ENCODE measurements at regions not wholly inside any gene's neighbourhood (a gene's known extent, or its start where the extent isn't known, plus 50 kb on each side); places are given as distances from the start of the nearest gene placed in this dataset.

DNA sequence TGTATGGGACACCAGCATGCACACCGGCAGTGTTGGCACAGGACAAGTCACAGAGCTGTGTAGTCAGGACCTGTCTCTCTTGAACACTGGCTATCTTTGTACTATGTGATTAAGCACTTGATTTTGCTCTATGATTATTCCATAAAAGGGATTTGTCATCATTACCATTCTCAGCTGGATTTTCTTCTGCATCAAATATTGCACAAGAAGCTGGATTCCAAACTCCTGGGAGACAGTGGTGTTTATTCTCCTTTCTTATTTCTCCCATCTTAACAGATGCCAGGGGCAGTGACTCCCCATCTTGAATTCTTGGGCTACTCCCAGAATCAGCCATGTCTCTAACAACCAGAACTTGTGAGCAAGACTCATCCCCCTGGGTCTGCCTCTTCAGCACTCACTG is 62.5 kb upstream of the GNAZ start:
- 88% methylated on average over 1 of the region's 1 CpG for WGBS (ENCODE audit: insufficient coverage)
- Histone ChIP-seq H3K36me3 (replicated peaks in 1 of 2; ENCODE audit: control extremely low read depth in 1 of 2, control insufficient read depth in 1 of 2, extremely low read depth in 1 of 2, insufficient read depth in 2 of 2, low read length in 1 of 2) (no peaks in the 10 kb centered on the region), H2AFZ (ENCODE audit: insufficient read depth, low read depth, low read length, poor library complexity, severe bottlenecking) (no peak overlapping the region), H3K27me3 (replicated peaks in 1 of 4; ENCODE audit: control extremely low read depth in 1 of 4, control insufficient read depth in 3 of 4, insufficient read depth in 4 of 4, low read length in 3 of 4) (no peaks in the 10 kb centered on the region), H4K20me1 (ENCODE audit: control insufficient read depth, insufficient read depth, low read length, poor library complexity, severe bottlenecking) (no peaks in the 10 kb centered on the region), H3K9me3 (ENCODE audit: control extremely low read depth in 1 of 3, control insufficient read depth in 2 of 3, insufficient read depth in 1 of 3, low read length in 2 of 3) (peaks cover 0 to 3% (median 0%) of the 10 kb centered on the region in 3 donors), H3K27ac (ENCODE audit: low read length in 2 of 2) (no peak overlapping the region), H3K4me2 (replicated peaks; ENCODE audit: low read depth, low read length, poor library complexity, severe bottlenecking) (no peak overlapping the region), H3K4me3 (ENCODE audit: control extremely low read depth in 1 of 5, extremely low read depth in 1 of 5, insufficient read depth in 1 of 5, low read depth in 2 of 5, low read length in 4 of 5) (no peak overlapping the region), H3K4me1 (ENCODE audit: control insufficient read depth in 2 of 2, insufficient read depth in 2 of 2, low read length in 2 of 2) (no peaks in the 10 kb centered on the region), H3K79me2 (ENCODE audit: control insufficient read depth, insufficient read depth, low read length) (no peaks in the 10 kb centered on the region), H3K9ac (ENCODE audit: low read length) (no peak overlapping the region)
- CTCF ChIA-PET = no interaction called here
- Mint-ChIP-seq H3K27ac (no peak overlapping the region), H3K9me3 (ENCODE audit: insufficient read depth) (no peaks in the 10 kb centered on the region), H3K27me3 (no peaks in the 10 kb centered on the region), H3K4me1 (no peaks in the 10 kb centered on the region), H3K4me3 (no peak overlapping the region)
- ATAC-seq (ENCODE audit: low read depth) = no peak
- TF ChIP-seq EZH2 (IDR thresholded peaks at IDR 0.05; ENCODE audit: borderline replicate concordance, insufficient read depth, low read depth, low read length, poor library complexity, severe bottlenecking) = no peak
- TF ChIP-seq CTCF (IDR thresholded peaks at IDR 0.05) = no peak
- POLR2A ChIA-PET = no interaction called here
- intact Hi-C loops (cut with micrococcal nuclease) = no loop called here
- no peak for DNase-seq

- H3K4me3 ChIP-seq (ENCODE audit: control extremely low read depth in 1 of 5, extremely low read depth in 1 of 5, insufficient read depth in 1 of 5, low read depth in 2 of 5, low read length in 4 of 5) = no peak overlapping the region
- intact Hi-C loops (cut with micrococcal nuclease) = no loop called here
- H3K4me1 ChIP-seq (ENCODE audit: control insufficient read depth in 2 of 2, insufficient read depth in 2 of 2, low read length in 2 of 2) = no peaks in the 10 kb centered on the region
- Mint-ChIP-seq H3K4me3 (no peak overlapping the region), H3K27ac (no peak overlapping the region), H3K27me3 (no peaks in the 10 kb centered on the region), H3K4me1 (no peaks in the 10 kb centered on the region), H3K9me3 (ENCODE audit: insufficient read depth) (no peaks in the 10 kb centered on the region)
- ATAC-seq (ENCODE audit: low read depth) = no peak
- CTCF ChIA-PET = no interaction called here
- H3K27ac ChIP-seq (ENCODE audit: low read length in 2 of 2) = no peak overlapping the region
- H4K20me1 ChIP-seq (ENCODE audit: control insufficient read depth, insufficient read depth, low read length, poor library complexity, severe bottlenecking) = no peaks in the 10 kb centered on the region
- no peaks in the 10 kb centered on the region for H3K36me3 ChIP-seq (replicated peaks in 1 of 2; ENCODE audit: control extremely low read depth in 1 of 2, control insufficient read depth in 1 of 2, extremely low read depth in 1 of 2, insufficient read depth in 2 of 2, low read length in 1 of 2)
- WGBS (ENCODE audit: insufficient coverage) = 100% methylated on average over 2 of the region's 2 CpGs
- POLR2A ChIA-PET = no interaction called here
- TF ChIP-seq EZH2 (IDR thresholded peaks at IDR 0.05; ENCODE audit: borderline replicate concordance, insufficient read depth, low read depth, low read length, poor library complexity, severe bottlenecking) (no peak), CTCF (IDR thresholded peaks at IDR 0.05) (no peak)
- no peak for DNase-seq
- no peaks in the 10 kb centered on the region for H3K79me2 ChIP-seq (ENCODE audit: control insufficient read depth, insufficient read depth, low read length)
- H3K9ac ChIP-seq (ENCODE audit: low read length) = no peak overlapping the region
- H2AFZ ChIP-seq (ENCODE audit: insufficient read depth, low read depth, low read length, poor library complexity, severe bottlenecking) = no peak overlapping the region
- H3K4me2 ChIP-seq (replicated peaks; ENCODE audit: low read depth, low read length, poor library complexity, severe bottlenecking) = no peak overlapping the region
- H3K9me3 ChIP-seq (ENCODE audit: control extremely low read depth in 1 of 3, control insufficient read depth in 2 of 3, insufficient read depth in 1 of 3, low read length in 2 of 3) = peaks cover 0 to 3% (median 0%) of the 10 kb centered on the region in 3 donors
- no peaks in the 10 kb centered on the region for H3K27me3 ChIP-seq (replicated peaks in 1 of 4; ENCODE audit: control extremely low read depth in 1 of 4, control insufficient read depth in 3 of 4, insufficient read depth in 4 of 4, low read length in 3 of 4)
Measured at GRCh38 chr22:23008896-23009295, 61.4 kb upstream of the GNAZ start.
